Iris pigment epithelial cell (primary cell): ENCODE measurements at regions not wholly inside any gene's neighbourhood (a gene's known extent, or its start where the extent isn't known, plus 50 kb on each side); places are given as distances from the start of the nearest gene placed in this dataset.
"Not testable (repeated sequence)": the region's sequence is repeated elsewhere in the genome, so short reads cannot be mapped to it uniquely, and the experiment has no call there.

Source experiments
- DNase-seq: peaks from one replicate; pipeline ENCODE4 v3.0.0-alpha.2; 2011; ENCODE audit warnings: low read depth

DNA sequence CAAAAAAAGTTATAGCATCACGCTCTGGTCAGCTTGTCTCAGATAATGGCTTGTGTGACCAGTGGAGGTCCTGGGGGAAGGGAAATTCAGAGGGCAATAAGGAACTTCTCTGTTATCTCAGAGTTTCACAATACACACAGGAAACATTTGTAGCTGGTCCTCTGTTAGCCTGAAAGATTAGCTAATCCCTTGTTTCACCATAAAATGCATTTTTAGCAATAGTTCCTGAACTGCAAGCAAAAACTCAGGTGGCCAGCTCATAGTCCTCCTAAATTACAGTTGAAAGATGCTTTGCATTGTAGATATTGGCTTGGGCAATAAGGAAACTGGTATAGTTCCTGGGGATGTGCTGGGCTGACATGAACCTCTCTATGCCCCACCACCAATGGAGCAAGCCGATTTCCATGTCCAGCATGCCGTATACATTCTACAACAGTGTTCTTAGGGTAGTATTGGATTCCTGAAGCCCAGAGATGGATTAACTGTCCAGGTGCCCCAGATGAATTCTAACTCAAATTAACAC is 141.5 kb upstream of the TBL1XR1 start:
- peak; percentile 84 for DNase-seq

DNA sequence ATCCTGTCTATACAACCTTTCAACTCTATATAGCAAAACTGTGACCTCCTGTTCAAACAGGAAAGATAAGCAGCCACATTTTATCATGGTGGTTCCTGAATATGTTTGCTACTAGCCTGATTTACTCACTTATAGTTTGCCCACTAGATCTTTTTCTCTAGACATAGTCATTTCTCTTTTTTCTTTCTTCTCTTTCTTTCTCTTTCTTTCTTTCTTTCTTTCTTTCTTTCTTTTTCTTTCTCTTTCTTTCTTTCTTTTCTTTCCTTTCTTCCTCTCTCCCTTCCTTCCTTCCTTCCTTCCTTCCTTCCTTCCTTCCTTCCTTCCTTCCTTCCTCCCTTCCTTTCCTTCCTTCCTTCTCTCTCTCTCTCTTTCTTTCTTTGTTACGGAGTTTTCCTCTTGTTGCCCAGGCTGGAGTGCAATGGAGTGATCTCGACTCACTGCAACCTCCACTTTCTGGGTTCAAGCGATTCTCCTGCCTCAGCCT is 142.0 kb upstream of the TBL1XR1 start:
- not testable (repeated sequence) for DNase-seq

DNA sequence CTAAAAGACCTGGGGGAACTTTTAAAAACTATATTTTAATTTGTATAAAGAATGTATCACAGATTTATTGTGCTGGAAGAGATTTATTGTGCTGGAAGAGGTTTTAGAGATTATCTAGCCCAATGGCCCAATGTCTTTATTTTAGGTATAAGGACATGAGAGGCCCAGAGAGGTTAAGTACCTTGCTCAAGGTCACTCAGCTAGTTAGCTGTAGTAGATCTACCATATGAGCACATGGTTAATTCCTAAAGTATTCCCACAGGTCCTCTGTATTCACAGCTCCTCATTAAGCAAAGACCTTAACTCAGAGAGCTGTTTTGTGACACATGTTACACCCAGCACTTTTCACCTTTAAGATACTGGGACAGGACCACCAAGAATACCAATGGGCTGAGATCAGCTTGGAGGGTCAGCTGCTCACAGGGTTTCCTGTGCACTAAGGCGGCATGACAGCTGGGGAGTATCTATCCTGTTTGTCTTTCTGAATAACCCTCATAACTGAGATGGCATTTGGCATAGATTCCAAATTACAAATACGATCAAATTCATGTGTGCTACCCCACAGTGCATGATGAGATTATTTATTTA is 143.1 kb upstream of the TBL1XR1 start:
- DNase-seq = no peak

DNA sequence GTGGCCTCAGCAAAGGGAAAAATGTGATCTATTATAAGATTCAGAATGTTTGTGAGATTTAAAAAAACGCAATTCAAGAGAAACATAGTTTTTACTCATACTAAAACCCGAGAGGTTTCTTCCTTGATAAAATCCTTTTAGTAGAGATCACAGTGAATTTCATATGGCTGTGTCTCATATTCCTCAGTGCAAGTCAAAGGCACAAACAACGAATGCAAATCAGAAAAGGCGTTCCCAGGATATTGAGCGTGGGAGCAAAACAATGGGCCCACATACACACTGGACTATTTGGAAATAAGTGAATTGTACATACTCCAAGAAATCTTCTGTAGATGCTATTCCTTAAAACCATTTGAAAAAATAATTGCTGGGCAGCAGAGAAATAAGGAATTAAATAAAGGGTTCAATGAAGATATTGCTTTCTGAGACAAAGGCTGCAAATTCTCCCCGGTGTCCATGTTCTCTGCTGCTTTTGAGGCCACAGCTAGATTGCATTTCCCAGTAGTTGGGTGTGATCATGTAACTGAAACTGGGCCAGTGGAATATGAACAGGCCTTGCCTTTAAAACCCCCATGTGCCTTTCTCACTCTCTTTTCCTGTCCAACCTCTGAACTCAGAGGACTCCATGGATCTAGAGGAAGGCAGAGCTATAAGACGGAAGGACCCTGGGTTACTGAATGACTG is 144.6 kb upstream of the TBL1XR1 start:
- DNase-seq = no peak

DNA sequence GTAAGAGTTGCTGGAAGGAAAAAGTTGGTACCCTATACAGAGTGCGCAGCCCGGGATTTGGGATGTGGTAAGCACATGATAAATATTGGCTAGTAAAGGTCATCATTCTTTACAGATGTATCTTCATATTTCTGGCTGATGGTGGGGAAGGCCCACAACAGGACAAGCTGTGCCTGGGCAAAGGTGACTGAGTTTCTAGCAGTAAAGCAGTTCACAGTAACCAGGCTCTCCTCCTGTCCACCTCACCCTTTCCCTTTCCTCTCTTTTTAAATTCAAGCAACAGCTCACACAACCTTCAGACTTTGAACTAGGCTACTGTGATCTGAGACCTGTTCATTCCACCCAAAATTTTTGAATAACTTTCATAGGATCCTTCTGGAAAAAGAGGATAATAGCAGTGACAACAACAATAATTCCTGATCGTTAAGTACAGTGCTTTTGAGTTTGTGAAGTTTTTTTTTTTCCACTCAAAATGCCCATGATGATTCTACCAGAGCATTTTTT is 145.9 kb upstream of the TBL1XR1 start:
- no peak for DNase-seq

DNA sequence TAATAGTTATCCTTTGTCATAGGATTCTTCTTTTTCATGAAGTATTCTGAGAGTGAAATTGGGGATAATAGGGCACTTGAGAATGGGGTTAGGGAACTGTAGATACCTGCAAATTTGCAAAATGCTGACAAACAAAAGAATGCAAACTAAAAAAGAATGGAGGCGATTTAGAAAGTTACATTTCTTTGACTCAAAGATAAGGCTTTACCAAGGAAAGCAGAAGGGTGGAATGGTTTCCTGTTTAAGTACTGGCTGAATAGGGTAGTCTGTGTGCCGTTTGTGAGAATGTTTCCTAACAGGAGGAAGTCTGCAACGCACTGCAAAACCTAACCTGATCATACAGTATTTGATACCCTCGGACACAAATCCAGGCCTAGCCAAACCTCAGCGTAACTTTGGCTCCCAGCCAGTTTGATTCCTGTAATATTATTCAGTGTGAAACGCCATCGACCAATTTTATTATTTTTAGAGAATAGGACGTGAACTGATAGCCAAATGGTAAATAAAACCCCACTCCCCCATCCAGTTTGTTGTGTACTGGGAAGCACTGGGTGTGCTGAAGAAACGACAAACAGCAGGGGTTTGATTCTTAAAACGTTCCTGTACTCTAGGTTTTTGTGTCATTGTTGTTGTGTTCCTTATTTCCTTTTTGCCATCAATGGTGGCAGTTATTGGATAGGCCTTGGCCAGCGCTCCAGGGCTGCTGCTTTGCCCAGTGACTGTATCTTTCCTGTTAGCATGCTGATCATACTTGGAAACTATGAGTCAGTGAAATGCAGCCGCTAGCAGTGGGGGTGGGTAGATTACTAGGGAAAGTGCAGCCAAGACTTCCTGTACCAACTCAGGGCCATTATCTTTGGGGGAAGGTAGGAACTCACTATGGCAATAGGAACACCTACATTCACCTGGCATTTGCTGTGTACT is 148.0 kb upstream of the TBL1XR1 start:
- peak; percentile 98 for DNase-seq

DNA sequence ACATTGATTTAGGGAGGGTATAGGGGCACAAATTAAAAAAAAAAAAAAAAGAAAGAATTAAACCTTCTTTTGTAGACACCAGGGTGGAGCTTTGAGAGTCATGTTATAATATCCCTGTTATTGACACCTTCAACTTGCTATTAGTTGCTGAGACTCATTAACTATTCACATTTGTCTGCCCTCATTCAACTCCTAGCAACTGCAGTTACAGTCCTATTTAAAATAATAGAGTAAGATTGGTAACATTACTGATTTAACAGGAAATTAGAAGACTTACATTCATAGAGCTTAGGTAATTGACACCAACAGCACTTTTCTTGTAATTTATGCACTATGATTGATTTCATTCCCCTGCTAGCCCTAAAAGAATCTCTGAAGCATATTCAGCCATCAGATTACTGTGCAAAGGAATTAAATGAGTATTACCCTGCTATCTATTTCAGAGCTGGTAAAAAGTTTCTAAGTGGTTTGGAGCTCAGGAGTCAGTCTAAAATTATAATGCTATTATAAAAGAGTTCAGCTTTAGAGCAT is 148.8 kb upstream of the TBL1XR1 start:
- DNase-seq = no peak

DNA sequence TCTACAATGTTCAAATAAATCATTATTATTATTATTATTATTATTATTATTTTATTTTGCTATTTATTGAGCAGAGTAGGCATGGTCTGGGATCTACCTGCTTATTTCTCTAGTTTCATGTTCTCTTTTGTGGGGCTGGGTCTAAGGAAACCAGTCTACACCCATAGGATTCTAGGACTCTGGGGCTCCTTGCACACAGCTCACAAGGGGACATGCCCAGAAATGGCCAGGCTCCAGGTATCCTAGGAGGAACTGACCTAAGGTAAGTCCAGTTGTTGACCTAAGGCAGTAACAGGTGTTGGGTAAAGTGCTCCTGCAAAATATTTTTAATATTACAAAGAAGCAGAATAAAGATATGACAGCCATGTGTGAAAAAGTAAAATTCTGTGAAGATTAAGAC is 149.6 kb upstream of the TBL1XR1 start:
- DNase-seq = no peak

DNA sequence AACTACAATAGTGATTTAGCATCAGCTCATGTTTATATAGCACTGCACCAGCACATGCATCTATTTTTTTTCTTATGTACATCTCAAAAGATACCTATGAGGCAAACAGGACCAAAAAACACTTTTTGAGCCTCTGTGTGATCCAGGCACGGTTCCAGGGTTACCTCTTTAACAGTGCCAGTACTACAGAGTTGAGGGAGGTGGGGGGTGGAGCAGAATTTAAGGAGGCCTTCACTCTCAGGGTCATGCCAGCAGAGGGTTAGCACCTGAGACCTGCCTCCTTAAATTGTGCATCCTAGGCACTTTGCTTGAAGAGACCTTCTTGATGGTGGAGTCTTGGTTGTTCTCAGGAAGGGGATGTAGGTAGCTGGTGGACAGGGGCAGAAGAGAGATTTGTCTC is 150.3 kb upstream of the TBL1XR1 start:
- DNase-seq = no peak

DNA sequence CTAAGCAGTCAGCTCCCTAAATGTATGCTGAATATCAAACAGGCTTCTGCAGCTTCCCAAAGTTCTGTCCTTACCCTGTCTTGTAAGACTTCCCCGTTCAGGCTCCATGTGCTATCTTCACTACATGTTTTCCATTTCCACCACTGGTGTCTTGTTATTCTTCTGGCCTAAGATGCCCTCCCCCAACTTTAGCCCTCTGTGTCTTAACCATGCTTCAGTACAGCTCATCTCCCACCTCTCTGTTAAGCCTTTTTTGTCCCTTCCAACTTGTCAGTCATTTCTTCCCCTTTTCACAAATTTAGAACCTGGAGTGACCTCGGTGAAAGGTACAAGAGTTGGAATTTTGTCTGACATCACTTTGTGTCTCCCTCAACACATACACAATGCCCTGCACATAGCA is 151.7 kb upstream of the TBL1XR1 start:
- DNase-seq = no peak

DNA sequence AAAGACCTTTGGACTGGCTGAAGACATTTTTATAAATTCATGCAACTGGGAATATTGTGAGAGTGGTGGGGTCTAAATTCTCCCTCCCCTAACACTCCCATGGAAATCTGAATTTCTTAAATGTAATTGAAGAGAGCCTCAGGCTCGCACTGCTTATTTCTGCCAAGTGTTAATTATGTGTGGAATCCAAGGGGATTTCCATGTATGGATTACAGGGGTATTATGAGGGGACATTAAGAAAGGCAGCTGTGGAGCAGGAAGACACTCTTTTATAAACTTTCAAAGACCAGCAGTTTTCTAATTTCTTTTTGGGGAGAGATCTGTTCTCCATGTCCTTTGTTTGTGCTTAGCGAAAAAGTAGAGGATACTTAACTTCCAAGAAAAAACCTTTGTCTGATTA is 152.1 kb upstream of the TBL1XR1 start:
- DNase-seq = no peak

DNA sequence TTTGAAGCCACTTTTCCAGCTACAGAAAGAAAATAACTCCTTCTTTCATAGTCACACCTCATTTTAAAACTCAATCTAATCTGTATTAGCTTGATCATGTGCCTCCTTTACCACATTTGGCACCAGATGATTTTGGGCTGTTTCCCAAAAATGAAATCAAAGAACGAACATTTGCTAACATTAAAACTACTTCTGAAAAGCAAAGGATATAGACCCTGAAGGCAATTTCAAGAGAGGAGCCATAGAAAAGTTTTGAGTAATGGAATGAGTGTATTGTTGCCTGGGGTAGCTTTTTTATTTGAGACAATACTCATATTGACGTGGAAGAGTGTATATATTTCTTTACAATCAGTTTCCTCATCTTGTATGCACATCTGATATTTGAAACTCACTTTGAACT is 152.8 kb upstream of the TBL1XR1 start:
- no peak for DNase-seq

DNA sequence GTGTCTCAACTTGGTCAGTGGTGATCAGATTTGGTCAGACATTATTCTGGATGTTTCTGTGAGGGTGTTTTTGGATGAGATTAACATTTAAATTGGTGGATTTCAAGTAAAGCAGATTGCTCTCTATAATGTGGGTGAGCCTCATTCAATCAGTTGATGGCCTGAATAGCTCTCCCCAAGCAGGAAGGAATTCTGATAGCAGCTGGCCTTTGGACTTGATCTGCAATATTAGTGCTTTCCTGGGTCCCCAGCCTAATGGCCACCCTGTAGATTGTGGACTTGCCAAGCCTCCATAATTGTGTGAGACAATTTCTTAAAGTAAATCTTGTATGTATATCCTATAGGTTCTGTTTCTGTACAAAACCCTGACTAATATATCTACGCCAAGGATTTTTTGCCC is 153.9 kb upstream of the TBL1XR1 start:
- no peak for DNase-seq

DNA sequence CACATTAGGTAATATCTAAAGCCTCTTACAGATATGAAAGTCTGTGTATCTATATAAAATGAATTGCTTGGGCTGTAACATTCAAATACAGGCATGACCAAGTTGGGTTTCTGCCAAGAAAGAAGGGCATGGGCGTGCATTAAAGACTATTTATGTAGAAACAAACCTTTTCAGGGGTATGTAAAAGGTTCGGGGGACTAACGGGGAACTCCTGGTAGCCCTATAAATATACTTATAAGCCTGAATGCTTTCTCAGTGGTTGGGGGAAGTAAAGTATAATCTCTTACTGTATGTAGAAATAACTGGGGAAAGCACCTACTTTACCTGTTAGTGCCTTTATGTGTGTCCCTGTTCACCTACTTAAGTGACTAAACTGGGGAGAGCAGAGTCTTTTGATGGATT is 154.5 kb upstream of the TBL1XR1 start:
- DNase-seq = no peak

DNA sequence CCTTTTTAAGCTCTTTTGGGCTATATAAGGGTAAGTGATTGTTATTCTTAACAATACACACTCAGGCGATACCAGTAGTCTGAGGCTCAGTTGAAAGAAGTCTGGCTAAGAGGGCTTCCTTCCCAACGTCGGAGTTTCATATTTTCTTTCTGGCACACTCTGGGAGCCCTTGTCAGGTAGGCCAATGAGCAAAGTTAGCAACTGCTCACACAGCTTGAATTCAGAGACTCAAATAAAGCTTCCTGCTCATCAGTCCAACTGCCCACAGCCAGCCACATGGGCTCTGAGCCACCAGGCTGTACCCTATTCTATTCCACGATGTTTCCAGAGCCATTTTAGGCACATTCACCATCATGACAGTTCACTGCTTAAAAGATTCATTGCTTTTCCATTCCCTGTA is 155.1 kb upstream of the TBL1XR1 start:
- DNase-seq = no peak

DNA sequence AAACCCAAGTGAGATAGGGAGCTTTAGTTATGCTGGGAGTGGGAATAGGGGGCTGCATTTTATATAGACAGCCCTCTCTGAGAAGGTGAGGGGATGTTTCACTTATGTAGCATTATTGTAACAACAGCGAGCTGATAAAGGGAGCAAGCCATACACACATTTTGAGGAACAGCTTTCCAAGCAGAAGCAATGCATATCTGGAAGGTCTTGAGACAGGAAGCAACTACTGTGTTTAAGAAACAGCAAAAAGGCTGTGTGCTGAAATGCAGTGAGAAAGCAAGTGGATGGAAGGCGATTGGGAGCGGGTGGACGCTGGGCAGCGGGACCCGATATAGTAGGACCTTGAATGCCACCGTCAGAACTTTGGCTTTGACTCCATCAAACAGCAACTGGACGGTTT is 155.9 kb upstream of the TBL1XR1 start:
- no peak for DNase-seq

DNA sequence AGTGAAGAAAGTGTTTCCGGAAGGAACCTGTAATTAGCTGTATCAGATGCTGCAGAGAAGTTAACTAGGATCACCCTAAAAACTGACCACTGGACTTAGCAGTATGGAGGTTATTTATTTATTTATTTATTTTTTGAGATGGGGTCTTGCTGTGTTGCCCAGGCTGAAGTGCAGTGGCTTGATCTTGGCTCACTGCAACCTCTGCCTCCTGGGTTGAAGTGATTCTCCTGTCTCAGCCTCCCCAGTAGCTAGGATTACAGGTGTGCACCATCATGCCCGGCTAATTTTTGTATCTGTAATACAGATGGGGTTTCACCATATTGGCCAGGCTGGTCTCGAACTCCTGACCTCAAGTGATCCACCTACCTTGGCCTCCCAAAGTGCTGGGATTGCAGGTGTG is 156.6 kb upstream of the TBL1XR1 start:
- not testable (repeated sequence) for DNase-seq

DNA sequence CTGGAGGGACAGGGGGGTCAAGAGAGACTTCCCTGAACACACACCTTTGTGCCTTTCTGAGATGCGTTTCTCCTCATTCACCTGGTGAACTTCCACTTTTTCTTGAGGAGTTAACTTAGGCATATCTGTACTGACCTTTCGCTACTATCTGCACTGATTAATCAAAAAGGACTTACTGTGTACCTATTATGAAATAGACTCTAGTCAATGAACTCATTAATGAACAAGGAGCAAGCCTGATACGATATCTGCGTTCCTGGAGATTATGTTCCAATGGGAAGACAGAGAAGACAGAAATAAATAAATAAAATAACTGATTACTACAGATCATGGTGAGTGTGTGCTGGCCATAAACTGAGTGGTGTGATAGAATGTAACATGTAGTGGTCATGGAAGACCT is 157.2 kb upstream of the TBL1XR1 start:
- no peak for DNase-seq

DNA sequence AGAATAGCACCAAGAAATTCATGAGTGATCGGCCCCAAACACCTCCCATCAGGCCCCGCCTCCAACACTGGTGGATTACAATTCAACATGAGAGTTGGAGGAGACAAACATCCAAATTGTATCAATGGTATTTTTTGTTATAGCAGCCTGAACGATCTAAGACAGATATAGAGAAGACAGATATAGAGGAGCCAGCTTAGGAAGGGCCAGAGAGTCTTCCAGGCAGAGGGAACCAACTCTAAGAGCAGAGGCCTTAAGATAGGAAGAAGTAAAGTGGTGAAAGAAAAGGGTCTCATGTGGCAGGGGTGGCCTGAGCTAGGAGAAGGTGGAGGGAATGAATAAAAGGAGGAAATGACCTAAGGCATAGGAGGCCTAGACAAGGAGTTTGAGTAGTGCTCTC is 158.8 kb upstream of the TBL1XR1 start:
- DNase-seq = no peak

DNA sequence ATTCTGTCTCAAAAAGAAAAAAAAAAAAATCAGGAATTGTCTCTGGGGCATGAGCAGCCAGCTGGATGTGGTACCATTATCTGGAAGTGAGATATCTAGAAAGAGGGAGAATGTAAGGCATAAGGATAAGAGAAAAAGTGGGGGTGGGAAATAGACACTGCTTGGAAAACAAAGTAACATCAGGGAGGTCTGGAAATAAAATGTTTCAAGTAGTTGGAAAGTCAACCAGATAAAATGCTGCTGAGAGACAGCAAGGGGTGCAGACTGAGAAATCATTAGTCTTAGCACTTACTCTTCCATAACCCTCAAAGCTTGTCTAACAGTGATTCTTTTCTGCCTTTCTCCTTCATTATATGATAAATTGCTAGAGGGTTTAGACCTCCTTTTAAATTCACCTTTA is 159.7 kb upstream of the TBL1XR1 start:
- DNase-seq = no peak

DNA sequence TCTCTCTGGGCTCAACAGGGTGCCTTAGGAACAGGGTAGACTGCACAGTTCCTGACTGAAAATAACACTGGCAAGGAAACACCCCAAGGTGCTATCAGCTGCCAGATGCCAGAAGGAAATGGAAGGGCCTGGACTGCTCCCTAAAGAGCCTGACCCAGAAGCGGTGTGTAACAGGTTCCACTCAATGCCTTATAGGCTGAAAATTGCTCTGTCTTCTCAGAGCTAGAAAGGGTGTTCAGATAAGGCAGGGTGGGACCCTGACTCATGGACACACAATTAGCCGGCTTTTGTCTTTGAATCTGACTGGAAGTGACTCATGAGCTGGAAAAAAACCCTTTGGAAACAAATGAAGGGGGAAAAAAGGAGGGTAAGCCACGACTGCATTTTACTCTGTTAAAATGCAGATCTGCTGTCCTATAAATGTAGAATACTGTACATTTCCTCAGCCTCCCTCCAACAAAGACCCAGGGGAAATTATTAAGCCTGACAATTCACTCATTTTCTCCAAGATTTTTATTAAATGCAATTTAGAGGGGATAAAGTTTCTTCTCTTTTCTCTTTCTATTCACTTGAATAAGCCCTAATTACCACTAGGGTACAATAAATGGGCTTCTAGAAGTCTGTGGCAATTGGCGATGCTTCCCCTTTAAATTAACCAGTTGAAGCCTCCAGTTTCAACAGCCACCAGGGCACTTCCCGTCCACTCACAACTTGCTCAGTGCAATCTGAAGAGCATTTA is 160.2 kb upstream of the TBL1XR1 start:
- peak; percentile 94 for DNase-seq
